ENCODE measurements at regions not wholly inside any gene's neighbourhood (a gene's known extent, or its start where the extent isn't known, plus 50 kb on each side); places are given as distances from the start of the nearest gene placed in this dataset.

DNA sequence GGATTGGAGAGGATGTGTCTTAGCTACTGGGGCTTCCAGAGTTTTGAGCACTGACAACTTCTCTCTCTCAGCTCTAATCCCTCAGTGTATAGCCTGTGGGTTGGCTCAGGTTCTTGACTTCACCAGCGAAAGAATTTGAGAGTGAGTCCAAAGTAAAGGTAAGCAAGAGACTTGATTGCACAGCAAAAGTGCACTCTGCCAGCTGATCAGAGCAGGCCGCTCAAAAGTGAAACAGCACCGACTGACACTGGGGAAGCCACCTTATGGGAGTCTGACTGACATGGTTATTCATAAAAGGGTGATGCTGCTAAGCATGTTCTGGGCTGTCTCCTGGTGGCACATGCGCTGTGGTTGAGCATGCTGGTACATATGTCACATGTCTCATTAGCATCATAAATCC is 389.5 kb downstream of the CBLN4 start:
- DNase-seq (ENCODE audit: low read depth in 4 of 4, low spot score in 2 of 4), result no peak

DNA sequence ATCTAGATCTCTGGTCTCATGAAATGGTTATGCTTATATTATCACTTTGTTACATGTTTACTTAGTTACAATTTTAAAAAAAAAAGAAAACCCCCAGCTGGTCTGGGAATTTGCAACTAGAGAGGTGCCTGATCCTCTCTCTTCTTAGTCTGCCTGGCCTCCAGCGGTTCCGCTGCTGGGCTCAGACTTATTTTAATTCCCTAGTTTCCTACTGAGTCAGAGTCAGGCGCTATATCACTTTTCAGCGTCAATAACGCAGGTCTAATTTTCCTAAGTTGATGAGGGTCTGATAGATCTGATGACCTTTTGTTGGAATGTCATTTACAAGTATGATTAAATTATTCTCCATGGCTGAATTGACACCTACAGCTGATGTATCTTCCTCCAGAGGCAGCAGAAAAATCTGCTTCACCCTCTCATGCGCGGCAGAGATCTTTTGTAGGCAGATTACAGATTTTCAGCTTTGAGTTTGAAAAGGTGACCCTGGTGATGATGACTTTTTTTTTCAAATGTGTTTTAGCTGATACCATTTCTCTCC is 391.0 kb downstream of the CBLN4 start:
- no peak for DNase-seq (ENCODE audit: low read depth in 4 of 4, low spot score in 2 of 4)

DNA sequence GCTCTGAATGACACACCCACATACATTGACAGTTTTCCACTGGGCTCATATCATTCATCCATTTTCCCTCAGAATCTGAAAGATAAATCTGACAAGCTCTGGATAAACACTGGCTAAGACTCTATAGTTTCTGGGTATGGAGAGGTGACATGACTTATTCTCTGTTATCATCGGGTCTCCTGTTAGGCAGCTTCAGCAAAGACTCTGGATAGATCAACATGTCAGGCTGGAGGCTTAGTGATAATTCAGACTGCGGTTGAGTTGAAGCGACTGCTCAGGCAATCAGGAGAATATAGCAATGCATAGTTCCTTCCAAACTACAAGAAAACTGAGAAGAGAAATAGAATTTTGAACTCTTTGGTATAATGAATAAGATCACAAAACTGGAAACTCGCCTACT is 394.6 kb downstream of the CBLN4 start:
- no peak for DNase-seq (ENCODE audit: low read depth in 4 of 4, low spot score in 2 of 4)

DNA sequence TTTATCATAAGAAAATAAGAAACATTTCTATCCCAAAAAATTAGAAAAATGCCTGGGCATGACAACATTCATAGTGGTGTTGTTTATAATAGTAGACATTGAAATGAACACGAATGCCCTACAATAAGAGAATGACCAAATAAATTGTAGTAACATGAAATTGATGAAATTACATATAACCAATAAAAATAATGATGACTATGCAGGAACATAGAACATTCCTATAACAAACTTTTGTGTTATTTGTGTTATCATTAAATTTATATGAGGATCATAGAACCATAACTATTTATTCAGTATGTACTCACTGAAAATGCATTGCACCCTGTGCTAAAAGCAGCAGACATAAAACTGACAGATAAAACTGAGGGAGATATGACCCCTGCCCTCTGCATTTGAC is 399.7 kb downstream of the CBLN4 start:
- no peak for DNase-seq (ENCODE audit: low read depth in 4 of 4, low spot score in 2 of 4)

DNA sequence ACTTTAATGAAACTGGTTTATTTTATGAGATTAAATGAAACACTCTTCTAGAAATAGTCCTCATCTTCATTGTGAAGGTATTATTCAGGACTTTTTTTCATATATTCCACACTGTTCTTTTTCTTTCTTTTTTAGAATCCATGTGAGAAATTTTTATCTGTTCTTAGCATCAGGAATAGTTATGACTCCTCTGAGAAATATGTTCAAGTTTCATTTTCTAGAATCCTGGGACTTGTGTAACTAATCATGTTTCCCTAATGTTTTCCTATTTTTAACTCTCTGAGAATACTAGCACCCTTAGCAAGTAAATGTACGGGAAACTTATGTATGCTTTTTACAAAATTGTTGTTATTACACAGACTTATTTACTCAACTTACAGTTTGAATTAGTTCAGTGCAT is 407.8 kb downstream of the CBLN4 start:
- no peak for DNase-seq (ENCODE audit: low read depth in 4 of 4, low spot score in 2 of 4)

DNA sequence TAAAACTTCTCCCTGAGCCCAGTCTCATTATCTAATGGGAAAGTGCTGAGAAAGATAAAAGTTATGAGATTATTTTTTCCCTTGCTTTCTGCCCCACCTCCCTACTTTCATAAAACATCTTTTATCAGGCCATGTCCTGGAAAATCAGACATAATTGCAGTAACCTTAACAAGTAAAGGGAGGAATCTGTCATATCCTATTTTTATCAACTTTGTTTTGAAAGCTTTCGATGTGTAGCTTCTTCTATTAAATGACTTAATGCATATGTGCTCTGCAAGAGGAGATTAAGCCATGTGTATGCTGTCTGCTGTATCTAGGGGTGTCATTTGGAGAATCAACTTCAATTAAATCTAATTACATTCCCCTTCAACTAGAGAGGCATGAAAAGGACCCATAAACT is 408.9 kb downstream of the CBLN4 start:
- no peak for DNase-seq (ENCODE audit: low read depth in 4 of 4, low spot score in 2 of 4)

DNA sequence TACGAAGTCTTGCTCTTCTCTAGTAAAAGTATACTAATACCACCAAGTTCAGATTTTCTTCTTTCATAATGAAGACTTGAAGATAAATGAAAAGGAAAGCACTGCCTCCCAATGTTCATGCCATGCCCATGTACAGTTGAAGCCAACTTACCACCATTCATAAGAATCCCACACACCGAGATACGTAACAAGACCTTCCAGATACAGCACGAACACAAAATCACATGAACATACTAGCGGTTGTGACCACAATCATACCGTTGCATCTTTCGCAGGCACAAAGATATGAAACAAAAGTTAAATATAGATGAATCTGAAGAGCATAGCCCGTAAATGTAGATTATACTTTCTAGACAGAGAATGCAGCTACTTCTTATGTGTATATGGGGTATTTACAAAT is 412.5 kb downstream of the CBLN4 start:
- DNase-seq (ENCODE audit: low read depth in 4 of 4, low spot score in 2 of 4), result no peak

DNA sequence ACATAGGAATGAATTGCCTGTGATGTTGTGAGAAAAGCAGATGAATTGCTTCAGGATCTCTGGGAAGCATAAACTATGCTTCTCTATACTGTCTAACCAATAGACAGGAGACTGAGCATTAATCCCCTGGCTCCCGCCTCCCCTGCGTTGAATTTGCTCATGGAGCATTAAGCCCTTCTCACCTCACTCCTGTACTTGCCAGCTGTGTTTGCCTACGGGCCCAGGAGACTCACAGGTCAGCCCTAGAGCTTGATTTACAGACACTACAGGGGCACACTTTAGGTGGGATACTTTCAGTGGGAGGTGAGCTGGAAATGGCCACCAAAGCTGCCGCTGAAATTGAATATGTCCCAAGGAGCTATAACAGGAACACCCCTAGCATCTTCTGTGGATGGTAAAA is 418.7 kb downstream of the CBLN4 start:
- DNase-seq (ENCODE audit: low read depth in 4 of 4, low spot score in 2 of 4), result peak; percentile 30 to 62 (median 50)

DNA sequence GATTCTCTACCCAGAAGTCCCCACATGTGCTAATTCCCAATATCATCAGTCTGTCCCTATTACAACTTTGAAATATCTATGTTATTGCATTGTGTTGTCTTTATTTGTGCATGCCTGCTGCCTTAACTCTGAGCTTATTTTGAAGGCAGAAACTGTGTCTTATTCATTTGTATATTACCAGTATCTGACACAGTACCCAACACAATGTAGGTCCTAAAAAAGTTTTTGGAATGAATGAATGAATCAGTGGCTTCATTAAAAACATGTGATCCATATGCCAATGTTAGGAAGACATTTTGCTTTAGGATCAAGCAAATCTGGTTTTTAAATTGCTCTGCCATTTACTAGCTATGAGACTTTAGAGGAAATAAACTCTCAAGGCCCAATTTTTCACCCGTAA is 420.4 kb downstream of the CBLN4 start:
- no peak for DNase-seq (ENCODE audit: low read depth in 4 of 4, low spot score in 2 of 4)

DNA sequence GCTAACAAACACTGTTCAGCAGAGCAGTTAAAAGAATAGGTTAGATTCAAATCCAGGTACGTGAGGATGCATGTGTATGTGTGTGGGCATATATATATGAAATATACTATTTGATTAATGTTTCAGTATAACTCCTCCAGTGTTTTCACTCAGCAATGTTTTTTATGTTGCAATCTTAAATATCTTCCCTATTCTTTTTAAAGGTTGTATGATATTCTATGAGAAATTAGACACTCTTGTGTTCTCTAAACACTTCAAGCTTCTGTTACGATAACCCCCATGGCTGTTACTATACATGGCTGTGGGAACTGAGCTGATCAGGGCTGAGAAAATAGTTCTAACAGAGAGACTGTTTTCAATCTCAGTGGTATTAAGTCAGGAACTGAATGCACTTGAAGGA is 421.0 kb downstream of the CBLN4 start:
- DNase-seq (ENCODE audit: low read depth in 4 of 4, low spot score in 2 of 4), result no peak

DNA sequence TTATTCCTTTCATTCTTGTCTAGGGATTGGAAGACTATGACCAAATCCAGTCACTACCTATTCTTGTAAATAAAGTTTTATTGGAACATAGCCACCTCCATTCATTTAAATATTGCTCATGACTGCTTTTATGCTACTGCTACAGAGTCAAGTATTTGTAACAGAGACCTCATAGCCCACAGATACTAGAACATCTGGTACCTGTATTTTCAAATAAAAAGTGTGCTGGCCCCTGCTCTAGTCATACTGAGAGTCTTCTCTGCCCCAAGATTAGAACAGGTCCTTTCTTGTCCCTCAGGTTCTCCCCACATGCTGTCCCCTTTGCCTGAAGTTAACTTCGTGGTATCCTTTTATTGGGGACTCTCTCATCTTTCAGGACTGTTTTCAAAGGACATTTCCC is 422.3 kb downstream of the CBLN4 start:
- no peak for DNase-seq (ENCODE audit: low read depth in 4 of 4, low spot score in 2 of 4)

DNA sequence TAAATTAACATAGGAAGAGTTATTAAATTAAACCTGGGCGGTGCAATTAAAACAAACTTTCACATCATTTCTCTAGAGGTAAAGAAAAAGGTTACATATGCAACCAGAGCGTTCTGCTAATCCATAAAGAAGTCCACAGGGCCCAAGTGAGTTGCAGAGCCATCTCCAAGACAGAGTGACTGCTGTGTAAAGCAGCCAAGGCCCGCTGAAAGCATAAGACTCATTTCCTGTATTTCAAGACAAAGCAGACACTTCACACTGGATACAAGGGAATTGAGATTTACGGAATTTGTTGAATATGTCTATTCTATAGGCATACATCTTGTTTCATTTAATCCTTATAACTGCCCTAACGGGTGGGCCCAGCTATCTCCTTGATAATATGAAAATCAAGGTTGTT is 422.8 kb downstream of the CBLN4 start:
- no peak for DNase-seq (ENCODE audit: low read depth in 4 of 4, low spot score in 2 of 4)

DNA sequence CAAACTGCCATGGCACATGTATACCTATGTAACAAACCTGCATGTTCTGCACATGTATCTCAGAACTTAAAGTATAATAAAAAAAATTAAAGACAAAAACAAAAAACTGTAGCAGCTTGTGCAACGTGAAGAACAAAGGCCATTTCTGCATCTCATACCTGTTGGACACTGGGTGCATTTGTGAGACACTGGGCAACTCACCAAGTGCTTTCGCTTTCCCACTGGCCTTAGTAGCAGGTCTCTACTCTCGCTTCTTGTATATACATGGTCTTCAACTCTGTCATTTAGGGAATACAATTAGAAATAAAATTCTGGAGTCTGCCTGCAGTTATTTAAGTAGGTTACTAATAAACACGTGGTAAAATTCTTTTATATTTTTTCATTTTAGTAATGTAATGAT is 423.8 kb downstream of the CBLN4 start:
- DNase-seq (ENCODE audit: low read depth in 4 of 4, low spot score in 2 of 4), result no peak

DNA sequence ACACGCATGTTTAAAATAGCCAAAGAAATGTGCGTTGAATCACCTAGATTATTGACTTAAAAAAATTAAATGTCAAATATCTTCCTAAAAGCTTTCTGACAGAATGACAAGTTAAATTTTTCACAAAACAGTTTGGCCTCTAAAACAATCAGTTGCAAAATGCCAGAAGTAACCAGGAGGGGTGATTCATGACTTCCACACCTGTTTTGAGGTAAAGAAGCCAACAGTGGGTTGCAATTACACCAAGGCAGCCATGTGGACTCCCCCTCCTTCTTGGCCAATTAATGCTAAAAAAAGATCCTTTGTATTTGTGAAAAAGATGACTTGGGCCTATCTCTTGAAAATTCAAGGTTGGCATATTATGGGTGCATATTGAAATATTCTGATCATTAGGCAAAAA is 424.8 kb downstream of the CBLN4 start:
- DNase-seq (ENCODE audit: low read depth in 4 of 4, low spot score in 2 of 4), result no peak

DNA sequence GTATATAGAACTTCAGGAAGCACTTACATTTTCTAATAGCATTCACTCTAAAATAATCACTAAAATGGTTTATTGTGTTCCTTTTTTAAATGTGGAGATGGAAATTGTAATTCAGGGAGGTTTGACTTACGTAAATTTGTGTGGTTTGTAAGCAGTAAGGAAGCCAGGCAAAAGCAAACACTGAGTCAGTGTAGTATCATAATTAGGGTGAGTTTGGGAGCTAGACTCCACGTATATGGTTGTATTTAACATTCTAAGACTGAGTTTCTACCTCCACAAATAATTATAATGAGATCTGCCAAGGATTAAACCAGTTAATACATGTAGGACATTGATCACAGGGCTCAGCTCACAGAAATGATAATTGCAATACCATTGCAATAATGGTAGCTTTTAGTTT is 425.5 kb downstream of the CBLN4 start:
- no peak for DNase-seq (ENCODE audit: low read depth in 4 of 4, low spot score in 2 of 4)

DNA sequence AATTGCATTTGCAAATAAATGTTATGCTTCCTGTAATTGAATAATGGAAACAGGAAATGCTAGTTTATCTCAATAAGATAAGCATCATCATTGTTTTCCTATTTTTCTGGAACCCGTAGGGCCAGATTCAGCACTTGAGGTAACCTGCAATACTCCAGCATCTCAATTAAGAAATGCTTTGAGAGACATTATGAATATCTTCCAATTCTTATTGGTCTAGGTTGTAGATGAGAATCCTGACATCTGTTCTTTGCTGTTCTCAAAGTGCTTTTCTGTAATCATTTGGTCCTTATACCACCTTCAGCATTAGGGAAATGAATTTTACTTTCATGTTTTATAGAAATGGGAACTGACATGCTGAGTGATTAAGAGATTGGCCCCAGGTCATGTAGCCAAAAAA is 428.3 kb downstream of the CBLN4 start:
- no peak for DNase-seq (ENCODE audit: low read depth in 4 of 4, low spot score in 2 of 4)

DNA sequence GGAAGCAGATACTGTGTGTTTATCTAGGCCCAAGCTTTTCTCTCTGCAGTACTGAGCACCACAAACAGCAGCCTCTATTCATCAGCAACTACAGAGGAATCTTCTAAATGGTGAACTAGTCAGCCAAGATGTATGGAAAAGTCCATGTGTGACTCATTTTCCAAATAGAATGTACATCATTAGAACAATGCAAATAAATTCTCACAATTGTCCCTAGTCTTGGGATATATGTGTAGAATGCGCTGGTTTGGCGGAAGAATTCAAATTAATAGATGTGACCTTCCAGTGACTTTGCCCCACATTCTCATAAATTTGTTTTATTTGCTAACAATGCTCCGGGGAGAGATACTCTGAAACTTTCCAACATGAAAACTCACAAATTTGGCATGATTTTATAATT is 436.2 kb downstream of the CBLN4 start:
- DNase-seq (ENCODE audit: low read depth in 4 of 4, low spot score in 2 of 4), result peak in 3 of 4 donors; percentile 20 to 38 (median 37)

DNA sequence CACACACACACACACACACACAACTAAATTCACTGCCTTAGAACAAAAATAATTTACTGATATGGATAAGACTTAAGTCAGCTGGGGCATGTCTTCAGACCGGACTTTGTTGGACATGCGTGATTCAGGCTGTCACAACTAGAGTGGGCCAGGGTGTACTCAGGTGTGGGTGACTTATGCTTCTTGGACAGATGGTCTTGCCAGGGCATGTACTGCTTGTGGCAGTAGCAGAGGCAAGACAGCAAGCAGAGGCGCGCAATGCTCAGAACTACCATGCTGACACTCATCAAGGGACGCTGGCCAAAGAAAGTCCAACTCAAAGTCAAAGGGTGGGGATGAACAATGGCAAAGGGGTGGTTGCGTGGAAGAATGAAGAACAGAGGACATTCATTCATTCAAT is 437.5 kb downstream of the CBLN4 start:
- no peak for DNase-seq (ENCODE audit: low read depth in 4 of 4, low spot score in 2 of 4)

DNA sequence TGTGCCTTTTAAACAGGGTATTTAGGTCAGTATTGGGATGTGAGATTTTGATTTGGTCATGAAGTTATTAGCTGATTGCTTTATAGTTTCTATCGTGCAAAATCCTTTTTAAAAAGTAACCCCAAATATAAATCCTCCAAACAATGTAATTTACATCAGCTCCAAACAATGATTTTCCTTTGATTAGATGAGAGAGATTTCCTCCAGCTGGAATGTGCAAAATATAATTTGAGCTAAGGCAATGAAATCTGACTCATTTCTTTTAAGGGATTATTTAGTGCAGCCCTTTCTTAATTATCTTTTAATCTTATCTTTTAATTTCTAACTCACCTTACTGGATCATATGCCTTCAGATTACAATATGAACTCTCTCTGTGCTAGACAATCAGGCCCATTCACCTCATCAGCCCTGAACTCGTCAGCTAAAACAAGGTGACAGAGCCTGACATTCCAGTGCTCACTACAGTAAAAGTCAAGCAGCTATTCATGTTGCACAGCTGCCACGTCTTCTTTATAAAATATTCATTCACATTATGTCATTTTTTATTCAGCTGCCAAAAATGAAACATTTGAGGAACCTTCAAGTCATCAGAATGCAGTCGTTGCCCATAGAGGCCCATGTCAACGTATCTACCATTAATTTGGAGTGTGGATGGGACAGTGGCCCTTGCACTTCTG is 440.1 kb downstream of the CBLN4 start:
- DNase-seq (ENCODE audit: low read depth in 4 of 4, low spot score in 2 of 4), result no peak

DNA sequence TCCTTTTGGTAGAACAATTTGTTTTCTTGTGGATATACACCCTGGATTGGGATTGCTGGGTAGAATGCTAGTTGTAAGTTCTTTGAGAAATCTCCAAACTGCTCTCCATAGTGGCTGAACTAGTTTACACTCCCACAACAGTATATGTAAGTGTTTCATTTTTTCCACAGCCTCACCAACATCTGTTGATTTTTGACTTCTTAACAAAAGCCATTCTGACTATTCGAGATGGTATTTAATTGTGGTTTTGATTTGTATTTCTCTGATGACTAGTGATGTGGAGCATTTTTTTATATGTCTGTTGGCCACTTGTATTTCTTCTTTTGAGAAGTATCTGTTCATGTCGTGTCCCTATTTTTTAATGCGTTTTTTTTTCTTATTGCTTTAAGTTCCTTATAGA is 444.1 kb downstream of the CBLN4 start:
- no peak for DNase-seq (ENCODE audit: low read depth in 4 of 4, low spot score in 2 of 4)

DNA sequence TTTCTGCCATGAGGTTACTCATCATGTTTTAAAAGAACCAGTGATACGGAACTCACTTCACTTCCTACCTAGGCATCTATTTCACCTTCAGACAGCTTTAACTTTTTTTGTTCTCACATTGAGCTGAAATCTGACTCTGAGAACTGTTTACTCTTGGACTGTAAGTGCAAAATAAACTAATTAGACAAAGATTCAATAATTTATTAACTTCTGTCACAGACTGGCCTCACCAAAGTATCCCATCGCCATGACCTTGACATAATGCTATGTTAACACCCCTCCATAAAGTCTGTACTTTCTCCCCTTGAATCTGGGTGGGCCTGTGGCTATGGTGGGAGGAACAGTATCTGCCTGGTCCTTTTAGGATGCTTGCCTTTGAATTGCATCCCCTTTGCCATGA is 448.1 kb downstream of the CBLN4 start:
- peak in 1 of 4 donors; percentile 28 for DNase-seq (ENCODE audit: low read depth in 4 of 4, low spot score in 2 of 4)

DNA sequence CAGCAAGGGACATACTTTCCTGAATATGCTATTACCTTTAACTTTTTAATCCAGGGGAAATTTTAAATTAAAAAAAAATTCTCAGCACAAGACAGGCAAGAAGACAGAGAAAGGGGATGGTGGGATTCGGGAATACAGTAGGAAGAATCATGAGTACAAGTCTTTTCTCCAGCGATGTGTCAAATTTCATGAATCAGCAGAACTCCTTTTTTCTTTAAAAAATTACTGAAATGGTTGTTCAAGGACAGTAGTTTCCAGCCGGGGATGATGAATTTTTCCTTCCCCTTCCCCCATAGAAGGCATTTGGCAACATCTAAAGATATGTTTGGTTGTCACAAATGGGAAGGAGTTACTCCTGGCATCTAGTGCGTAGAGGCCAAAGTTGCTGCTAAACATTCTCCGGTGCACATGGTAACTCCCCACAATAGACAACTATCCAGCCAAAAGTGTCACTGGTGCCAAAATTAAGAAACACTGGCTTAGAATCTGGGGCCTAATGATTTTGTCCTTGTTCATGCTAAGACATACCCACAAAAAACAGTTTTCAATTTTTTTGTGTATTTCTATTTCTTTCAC is 450.2 kb downstream of the CBLN4 start:
- no peak for DNase-seq (ENCODE audit: low read depth in 4 of 4, low spot score in 2 of 4)

DNA sequence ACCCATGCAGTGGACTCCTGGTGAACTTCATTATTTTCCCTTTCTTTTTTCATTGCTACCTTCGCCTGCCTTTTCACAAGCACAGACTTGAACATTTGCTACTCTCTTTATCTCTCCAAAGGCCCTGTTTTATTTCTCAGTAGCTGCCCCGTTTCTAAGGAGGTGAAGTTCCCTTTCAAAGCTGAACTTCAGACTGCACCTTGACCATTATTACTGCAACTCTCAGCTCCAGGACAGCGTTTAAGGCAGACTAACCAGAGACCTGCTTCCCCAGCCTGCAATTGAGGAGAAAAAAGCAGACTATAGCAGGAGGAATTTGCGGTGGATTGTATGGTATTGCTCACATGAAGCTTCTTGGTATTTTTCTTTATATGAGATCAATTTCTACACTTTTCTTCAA is 460.7 kb downstream of the CBLN4 start:
- DNase-seq (ENCODE audit: low read depth in 4 of 4, low spot score in 2 of 4), result no peak
